ENCODE measurements at regions not wholly inside any gene's neighbourhood (a gene's known extent, or its start where the extent isn't known, plus 50 kb on each side); places are given as distances from the start of the nearest gene placed in this dataset.

- no peak overlapping the region for H3K4me3 ChIP-seq (ENCODE audit: low read depth, low read length, poor library complexity, severe bottlenecking)
- no peaks in the 10 kb centered on the region for H3K36me3 ChIP-seq (ENCODE audit: insufficient read depth, low read length)
- H3K27ac ChIP-seq (ENCODE audit: low read depth, low read length, poor library complexity, severe bottlenecking) = no peak overlapping the region
- peaks cover 7% of the 10 kb centered on the region for H3K4me1 ChIP-seq (ENCODE audit: insufficient read depth, low read length, severe bottlenecking)
- no peaks in the 10 kb centered on the region for H3F3A ChIP-seq (ENCODE audit: insufficient read depth, low read length)
- no peaks in the 10 kb centered on the region for H3K9me3 ChIP-seq (ENCODE audit: low read length)
- no peak overlapping the region for H2AFZ ChIP-seq (ENCODE audit: low read length)
- H3K79me2 ChIP-seq (ENCODE audit: insufficient read depth, low read length) = no peaks in the 10 kb centered on the region
- H3K9ac ChIP-seq (ENCODE audit: low read length) = no peak overlapping the region
- no peaks in the 10 kb centered on the region for H4K20me1 ChIP-seq (ENCODE audit: insufficient read depth, low read length)
- TF ChIP-seq CTCF (IDR thresholded peaks at IDR 0.05; ENCODE audit: low read length) (no peak), EZH2 (IDR thresholded peaks at IDR 0.05; ENCODE audit: borderline replicate concordance, low read length) (no peak)
- H3K9me2 ChIP-seq (ENCODE audit: low read depth, low read length) = no peaks in the 10 kb centered on the region
- no peak overlapping the region for H3K4me2 ChIP-seq (ENCODE audit: low read length)
- no peaks in the 10 kb centered on the region for H3K27me3 ChIP-seq (ENCODE audit: insufficient read depth, low read length)
Observed at GRCh38 chr6:62516291-62517141, 230.5 kb upstream of the KHDRBS2 start.

- Histone ChIP-seq H3K27me3 (ENCODE audit: insufficient read depth, low read length) (no peaks in the 10 kb centered on the region), H3F3A (ENCODE audit: insufficient read depth, low read length) (no peaks in the 10 kb centered on the region), H4K20me1 (ENCODE audit: insufficient read depth, low read length) (no peaks in the 10 kb centered on the region), H3K27ac (ENCODE audit: low read depth, low read length, poor library complexity, severe bottlenecking) (no peak overlapping the region), H3K36me3 (ENCODE audit: insufficient read depth, low read length) (no peaks in the 10 kb centered on the region), H3K4me1 (ENCODE audit: insufficient read depth, low read length, severe bottlenecking) (no peaks in the 10 kb centered on the region), H3K4me2 (ENCODE audit: low read length) (no peak overlapping the region), H3K9ac (ENCODE audit: low read length) (no peak overlapping the region), H3K79me2 (ENCODE audit: insufficient read depth, low read length) (no peaks in the 10 kb centered on the region), H2AFZ (ENCODE audit: low read length) (no peak overlapping the region), H3K9me3 (ENCODE audit: low read length) (no peaks in the 10 kb centered on the region), H3K9me2 (ENCODE audit: low read depth, low read length) (no peaks in the 10 kb centered on the region), H3K4me3 (ENCODE audit: low read depth, low read length, poor library complexity, severe bottlenecking) (no peak overlapping the region)
- no peak for TF ChIP-seq EZH2 (IDR thresholded peaks at IDR 0.05; ENCODE audit: borderline replicate concordance, low read length)
- TF ChIP-seq CTCF (IDR thresholded peaks at IDR 0.05; ENCODE audit: low read length) = no peak
Observed at GRCh38 chr6:62492192-62492822, 206.3 kb upstream of the KHDRBS2 start.

GRCh38 chr6:62480544-62480943 lies 194.5 kb upstream of the KHDRBS2 start:
- Histone ChIP-seq H3K9ac (ENCODE audit: low read length) (no peak overlapping the region), H3K9me2 (ENCODE audit: low read depth, low read length) (no peaks in the 10 kb centered on the region), H3K9me3 (ENCODE audit: low read length) (no peaks in the 10 kb centered on the region), H3K27ac (ENCODE audit: low read depth, low read length, poor library complexity, severe bottlenecking) (no peak overlapping the region), H3K27me3 (ENCODE audit: insufficient read depth, low read length) (no peaks in the 10 kb centered on the region), H3K4me1 (ENCODE audit: insufficient read depth, low read length, severe bottlenecking) (no peaks in the 10 kb centered on the region), H3K4me2 (ENCODE audit: low read length) (no peak overlapping the region), H2AFZ (ENCODE audit: low read length) (no peak overlapping the region), H4K20me1 (ENCODE audit: insufficient read depth, low read length) (no peaks in the 10 kb centered on the region), H3F3A (ENCODE audit: insufficient read depth, low read length) (no peaks in the 10 kb centered on the region), H3K4me3 (ENCODE audit: low read depth, low read length, poor library complexity, severe bottlenecking) (no peak overlapping the region), H3K36me3 (ENCODE audit: insufficient read depth, low read length) (no peaks in the 10 kb centered on the region), H3K79me2 (ENCODE audit: insufficient read depth, low read length) (no peaks in the 10 kb centered on the region)
- TF ChIP-seq CTCF (IDR thresholded peaks at IDR 0.05; ENCODE audit: low read length) = no peak
- no peak for TF ChIP-seq EZH2 (IDR thresholded peaks at IDR 0.05; ENCODE audit: borderline replicate concordance, low read length)

All from OCI-LY1 (cell line).